ENCODE measurements at regions not wholly inside any gene's neighbourhood (a gene's known extent, or its start where the extent isn't known, plus 50 kb on each side); places are given as distances from the start of the nearest gene placed in this dataset.
A peak's percentile ranks its signal among the peaks of the same experiment; 100 is the strongest.
"Not testable (repeated sequence)": the region's sequence is repeated elsewhere in the genome, so short reads cannot be mapped to it uniquely, and the experiment has no call there.

DNA sequence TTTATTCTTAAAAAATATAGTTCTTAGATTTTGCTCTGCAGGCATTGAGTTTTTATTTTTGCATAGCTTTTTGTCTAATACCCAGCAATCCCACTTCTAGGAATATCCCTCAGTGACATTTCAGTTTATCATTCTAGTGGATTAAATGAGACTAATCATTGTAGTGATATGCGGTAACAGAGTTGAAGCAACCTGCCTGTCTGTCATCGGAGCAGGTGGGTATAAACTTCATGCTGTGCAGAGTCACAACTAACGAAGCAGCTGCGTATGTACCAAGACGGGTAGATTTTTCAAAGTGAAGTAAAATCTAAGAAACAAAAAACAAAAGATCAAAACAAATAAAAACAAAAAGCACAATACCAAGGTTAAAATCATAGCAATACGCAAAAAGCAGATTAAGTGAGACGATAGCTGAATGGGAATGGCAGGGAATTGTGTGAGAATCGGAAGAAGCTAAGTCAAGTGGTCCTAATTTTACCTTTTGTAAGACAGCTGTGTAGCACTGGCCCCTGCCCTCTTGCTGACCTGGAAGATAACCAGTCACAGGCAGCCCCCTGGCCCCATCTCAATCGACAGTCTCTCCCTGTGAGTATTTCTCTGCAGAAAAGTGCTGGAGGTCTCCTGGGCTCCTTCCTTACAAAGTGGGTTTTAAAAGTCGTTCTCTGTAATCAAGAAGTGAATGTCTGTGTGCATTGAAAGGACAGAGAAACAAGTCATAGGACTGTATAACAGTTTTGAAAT lies 169.2 kb downstream of the OR2B2 start:
- no peak for DNase-seq (ENCODE audit: low read depth)

GRCh38 chr6:27739902-27740301 lies 172.3 kb downstream of the OR2B2 start:
- DNase-seq (ENCODE audit: low read depth), result not testable (repeated sequence)

DNA sequence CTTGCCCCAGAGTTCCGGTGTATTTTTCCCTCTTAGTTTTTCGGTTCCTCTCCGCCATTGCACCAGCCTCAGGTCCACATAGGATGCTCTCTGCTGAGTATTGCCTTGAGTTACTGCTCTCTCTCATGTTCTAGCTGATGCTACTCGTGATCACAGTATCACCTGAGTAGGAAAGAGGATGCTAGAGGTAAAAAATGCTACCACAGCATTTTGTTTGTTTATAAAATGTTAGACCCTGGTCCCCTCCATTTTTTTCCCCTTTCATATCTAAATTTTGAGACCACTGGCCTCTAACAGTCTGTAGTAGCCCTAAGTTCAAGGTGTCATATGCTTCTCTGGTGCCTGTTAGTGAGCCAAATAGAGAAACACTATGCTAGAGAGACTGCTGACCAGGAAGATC lies 175.5 kb downstream of the OR2B2 start:
- DNase-seq (ENCODE audit: low read depth), result no peak

- DNase-seq (ENCODE audit: low read depth), result no peak
Measured at GRCh38 chr6:27728442-27728841, 183.8 kb downstream of the OR2B2 start.

- DNase-seq (ENCODE audit: low read depth), result no peak
Measured at GRCh38 chr6:27726619-27727023, 185.6 kb downstream of the OR2B2 start.

GRCh38 chr6:27720607-27721580 lies 191.3 kb downstream of the OR2B2 start:
- peak; percentile 2 for DNase-seq (ENCODE audit: low read depth)

GRCh38 chr6:27719039-27719438 lies 193.2 kb downstream of the OR2B2 start:
- not testable (repeated sequence) for DNase-seq (ENCODE audit: low read depth)

DNA sequence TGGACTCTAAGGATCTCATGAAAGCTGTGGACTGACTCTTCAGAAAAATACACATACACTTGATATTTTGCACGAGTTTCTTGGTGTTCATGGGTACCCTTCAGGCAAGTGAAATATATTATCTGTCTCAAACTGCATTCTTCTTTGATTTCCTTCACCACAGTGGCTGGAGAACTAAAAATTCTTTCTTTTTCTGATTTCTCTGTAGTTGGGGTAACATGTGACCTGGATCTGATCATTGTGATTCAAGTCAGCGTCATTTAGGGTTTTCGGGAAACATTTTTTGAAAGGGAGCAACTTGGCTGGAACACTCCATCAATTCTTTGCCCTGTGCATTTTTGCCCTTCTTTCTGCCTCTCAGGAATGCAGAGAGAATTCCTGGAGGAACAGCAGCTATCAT lies 205.8 kb downstream of the OR2B2 start:
- DNase-seq (ENCODE audit: low read depth), result no peak

- DNase-seq (ENCODE audit: low read depth), result no peak
Measured at GRCh38 chr6:27700337-27700736, 211.9 kb downstream of the OR2B2 start.

DNA sequence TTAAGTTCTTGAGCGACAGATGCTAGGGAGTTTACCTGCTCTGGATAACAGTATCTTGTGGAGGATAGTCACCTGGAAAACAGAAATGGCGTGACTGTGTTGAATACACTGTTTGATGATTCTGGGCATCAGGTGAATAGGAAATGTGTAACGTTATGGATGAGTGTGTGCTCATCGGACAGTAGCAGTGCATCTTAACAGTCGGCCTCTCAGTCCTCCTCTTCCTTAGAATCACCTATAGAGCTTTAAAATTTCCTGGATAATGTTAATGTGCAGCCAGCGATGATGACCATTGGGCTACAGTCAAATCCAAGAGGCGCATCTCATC lies 217.7 kb downstream of the OR2B2 start:
- DNase-seq (ENCODE audit: low read depth), result no peak

GRCh38 chr6:27693766-27694546 lies 218.2 kb downstream of the OR2B2 start:
- no peak for DNase-seq (ENCODE audit: low read depth)

DNA sequence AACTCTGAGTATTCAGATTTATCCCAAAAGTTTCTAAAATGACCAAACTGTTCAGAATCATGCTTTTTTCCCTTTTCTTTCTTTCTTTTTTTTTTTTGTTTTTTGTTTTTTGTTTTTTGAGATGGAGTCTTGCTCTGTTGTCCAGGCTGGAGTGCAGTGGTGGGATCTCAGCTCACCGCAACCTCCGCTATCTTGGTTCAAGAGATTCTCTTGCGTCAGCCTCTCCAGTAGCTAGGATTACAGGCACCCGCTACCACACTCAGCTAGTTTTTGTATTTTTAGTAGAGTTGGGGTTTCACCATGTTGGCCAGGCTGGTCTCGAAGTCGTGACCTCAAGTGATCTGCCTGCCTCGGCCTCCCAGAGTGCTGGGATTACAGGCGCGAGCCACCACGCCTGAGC lies 219.2 kb upstream of the ZNF184 start:
- not testable (repeated sequence) for DNase-seq (ENCODE audit: low read depth)

- DNase-seq (ENCODE audit: low read depth), result peak; percentile 90
Measured at GRCh38 chr6:27688014-27688586, 215.2 kb upstream of the ZNF184 start.

DNA sequence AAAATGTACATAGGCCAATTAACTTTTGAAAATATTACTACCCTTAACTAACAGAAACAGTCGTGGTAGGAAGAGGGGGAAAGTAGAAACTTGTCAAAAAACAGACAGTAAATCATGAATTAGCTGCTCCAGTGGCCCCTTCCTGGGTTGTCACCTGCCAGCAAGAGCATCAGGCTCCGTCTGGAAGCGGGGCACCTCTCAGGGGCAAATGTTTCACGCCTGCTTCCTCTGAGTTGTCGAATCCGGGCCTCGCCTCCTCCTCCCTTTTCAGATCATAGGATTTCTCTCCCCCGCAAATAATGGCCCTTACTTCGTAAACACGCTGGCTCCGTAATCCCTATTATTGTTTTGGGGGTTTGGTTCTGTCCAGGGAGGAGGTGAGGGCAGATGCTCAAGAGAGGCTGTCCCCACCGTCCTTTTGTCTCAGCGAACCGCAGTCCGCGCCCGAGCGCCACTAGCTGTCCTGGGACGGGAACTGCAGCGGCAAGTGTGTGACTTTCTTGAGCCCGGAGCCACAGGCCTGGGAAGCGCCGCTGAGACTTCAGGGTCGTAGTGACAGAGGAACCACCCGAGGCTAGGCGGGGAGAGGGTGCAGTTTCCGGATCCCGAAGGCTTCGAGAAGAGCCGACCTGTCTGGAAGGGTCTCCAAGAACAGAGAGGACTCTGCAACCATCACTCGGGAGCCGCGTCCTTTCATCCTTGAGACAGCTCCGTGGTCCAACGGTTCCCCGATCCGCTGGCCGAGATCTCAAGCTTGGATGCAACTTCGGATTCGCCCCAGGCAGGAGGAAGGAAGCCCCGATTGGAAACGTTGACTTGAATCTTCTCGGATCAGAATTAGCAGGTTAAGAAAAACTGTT lies 214.5 kb upstream of the ZNF184 start:
- peak; percentile 77 for DNase-seq (ENCODE audit: low read depth)

DNA sequence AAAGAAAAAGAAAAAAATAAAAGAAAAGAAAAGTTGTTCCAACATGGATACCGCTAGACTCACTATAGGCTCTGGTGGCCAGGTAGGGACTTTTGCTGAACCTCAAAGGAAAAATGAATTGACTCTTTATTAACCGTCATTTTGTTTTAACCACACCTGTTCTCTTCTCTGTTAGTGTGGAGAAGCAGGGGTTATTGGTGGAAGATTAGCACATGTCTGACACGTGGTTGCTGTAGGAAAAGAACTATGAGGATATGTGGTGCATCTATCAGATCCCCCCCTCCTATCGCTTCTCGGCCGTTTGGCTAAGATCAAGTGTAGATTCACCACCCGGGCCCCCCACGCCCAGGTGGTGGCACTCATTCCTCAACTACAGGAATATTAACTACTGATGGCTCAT lies 212.4 kb upstream of the ZNF184 start:
- no peak for DNase-seq (ENCODE audit: low read depth)

- peak; percentile 65 for DNase-seq (ENCODE audit: low read depth)
Measured at GRCh38 chr6:27684264-27685211, 211.6 kb upstream of the ZNF184 start.

DNA sequence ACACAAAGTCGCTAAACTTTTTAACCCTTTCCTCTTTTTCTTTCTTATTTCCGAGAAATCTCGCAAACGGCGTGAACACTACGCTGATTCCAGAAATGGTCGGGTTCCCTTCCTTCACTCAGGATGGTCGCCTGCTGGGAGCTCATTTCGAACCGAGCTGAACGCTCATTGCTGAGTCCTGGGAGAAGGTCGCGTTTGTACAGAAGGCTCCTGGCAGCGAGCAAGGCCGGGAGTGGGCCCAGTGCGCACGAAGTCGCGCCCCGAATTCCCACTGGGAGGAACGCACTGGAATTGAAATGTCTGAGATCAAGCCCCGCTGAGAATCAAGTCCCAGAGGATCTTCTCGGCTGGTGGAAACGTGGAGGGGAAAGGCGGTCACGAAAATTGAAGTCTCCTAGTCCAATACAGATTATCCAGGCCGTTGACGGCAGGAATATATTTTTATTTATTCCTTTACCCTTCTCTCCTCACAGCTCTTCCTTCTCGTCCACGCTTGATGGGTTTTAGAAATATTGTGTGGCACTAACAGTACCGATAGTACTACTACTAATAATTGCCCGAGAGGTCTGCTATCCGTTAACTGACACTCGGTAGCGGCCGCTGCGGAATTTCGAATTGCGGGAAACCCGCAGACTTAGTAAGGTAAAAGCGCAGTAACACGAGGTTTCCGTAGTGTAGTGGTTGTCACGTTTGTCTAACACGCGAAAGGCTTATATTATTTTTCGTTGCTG lies 207.2 kb upstream of the ZNF184 start:
- no peak for DNase-seq (ENCODE audit: low read depth)

DNA sequence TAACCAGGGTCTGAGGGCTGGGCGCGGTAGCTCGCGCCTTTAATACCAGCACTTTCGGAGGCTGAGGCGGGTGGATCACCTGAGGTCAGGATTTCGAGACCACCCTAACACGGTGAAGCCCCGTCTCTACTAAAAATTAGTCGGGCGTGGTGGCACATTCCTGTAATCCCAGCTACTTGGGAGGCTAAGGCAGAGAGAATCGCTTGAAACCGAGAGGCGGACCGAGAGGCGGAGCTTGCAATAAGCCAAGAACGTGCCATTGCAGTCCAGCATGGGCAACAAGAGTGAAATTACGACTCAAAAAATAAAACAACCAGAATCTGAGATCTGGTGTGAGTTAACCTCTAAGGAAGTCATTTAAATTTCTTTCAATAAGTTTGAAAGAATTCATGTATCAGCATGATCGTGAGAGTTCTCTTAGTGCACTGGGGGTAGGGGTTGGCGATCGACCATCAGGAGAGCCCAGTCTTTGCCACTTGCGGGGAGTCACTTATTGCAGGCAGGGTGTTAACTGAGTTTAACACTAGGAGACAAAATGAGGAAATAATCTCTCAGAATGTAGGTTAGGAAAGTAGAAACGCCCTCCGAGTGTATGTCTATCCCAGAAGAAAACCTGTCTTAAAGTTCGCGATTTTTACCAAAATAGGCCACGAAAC lies 206.5 kb upstream of the ZNF184 start:
- no peak for DNase-seq (ENCODE audit: low read depth)

GRCh38 chr6:27678469-27678868 lies 205.6 kb upstream of the ZNF184 start:
- DNase-seq (ENCODE audit: low read depth), result no peak

Measured in EH (cell line).